Activated CD4-positive, alpha-beta T cell treated with anti-CD3 and anti-CD28 coated beads for 36 hours (primary cell): ENCODE measurements at regions not wholly inside any gene's neighbourhood (a gene's known extent, or its start where the extent isn't known, plus 50 kb on each side); places are given as distances from the start of the nearest gene placed in this dataset.

Experiments
- ATAC-seq: fragments of 200-7000 bp; cut with Tn5 transposase; one replicate; pipeline ENCODE4 v1.10.0; 2021; ENCODE audit warnings: mild to moderate bottlenecking, moderate library complexity
- CTCF ChIA-PET: fragments of 350-600 bp; sonication (Branson Sonifier 250); formaldehyde crosslinking; loops from one replicate; lab custom pipeline; 2021; ENCODE audit warnings: antibody characterized with exemption; lab: Charles Lee
- POLR2A ChIA-PET: fragments of 350-600 bp; sonication (Branson Sonifier 250); formaldehyde crosslinking; loops from one replicate; lab custom pipeline; 2021; ENCODE audit warnings: antibody characterized with exemption, inconsistent platforms; lab: Charles Lee
- DNase-seq: peaks from one replicate; pipeline ENCODE4 v3.0.0-alpha.2; 2020
- H3K27ac Mint-ChIP-seq: one replicate; pipeline ENCODE4 v1.8.0; 2021; ENCODE audit warnings: mixed read lengths
- H3K27me3 Mint-ChIP-seq: one replicate; pipeline ENCODE4 v1.8.0; 2021; ENCODE audit warnings: mixed read lengths
- H3K36me3 Mint-ChIP-seq: one replicate; pipeline ENCODE4 v1.8.0; 2021; ENCODE audit warnings: low read depth, mixed read lengths
- H3K4me1 Mint-ChIP-seq: one replicate; pipeline ENCODE4 v1.8.0; 2021; ENCODE audit warnings: mixed read lengths
- H3K4me3 Mint-ChIP-seq: one replicate; pipeline ENCODE4 v1.8.0; 2021; ENCODE audit warnings: mild to moderate bottlenecking, moderate library complexity, mixed read lengths
- H3K9me3 Mint-ChIP-seq: one replicate; pipeline ENCODE4 v1.8.0; 2021; ENCODE audit warnings: low read depth, mixed read lengths
- intact Hi-C, 2 experiments: fragments of 100-400 bp; cut with DNase I in 1 of 2; cut with micrococcal nuclease in 1 of 2; formaldehyde crosslinking; loops; one replicate each; pipeline versions ENCODE4 v1.14.2 to v1.15.1; 2022 to 2024; cut with DNase I, micrococcal nuclease

GRCh38 chr4:106502106-106502699 lies 133.6 kb upstream of the GIMD1 start:
- Mint-ChIP-seq H3K27me3 (peaks cover 23% of the 10 kb centered on the region), H3K4me1 (no peaks in the 10 kb centered on the region), H3K36me3 (no peaks in the 10 kb centered on the region), H3K9me3 (no peaks in the 10 kb centered on the region), H3K4me3 (no peak overlapping the region), H3K27ac (no peak overlapping the region)
- ATAC-seq (peak; percentile 58), DNase-seq (peak; percentile 70)
- ChIA-PET CTCF (interaction anchor here (1.5 to 3.3 kb wide), 2 partner anchors 132 to 235 kb away, joined by 8 to 20 read pairs; no protein-coding TSS in a partner anchor), POLR2A (no interaction called here)
- intact Hi-C loops = loop anchor here (1.0 to 5.0 kb wide), 3 partner anchors 133 to 236 kb away; no protein-coding TSS in a partner anchor

- Mint-ChIP-seq H3K27me3 (peaks cover 12% of the 10 kb centered on the region), H3K4me3 (no peak overlapping the region), H3K4me1 (no peaks in the 10 kb centered on the region), H3K36me3 (no peaks in the 10 kb centered on the region), H3K9me3 (peaks cover 2% of the 10 kb centered on the region), H3K27ac (no peak overlapping the region)
- POLR2A ChIA-PET = no interaction called here
- no peak for DNase-seq
- intact Hi-C loops = no loop called here
- CTCF ChIA-PET = no interaction called here
- no peak for ATAC-seq
Observed at GRCh38 chr4:106497271-106497670, 128.7 kb upstream of the GIMD1 start.

- DNase-seq (no peak), ATAC-seq (no peak)
- no peak overlapping the region for H3K27ac Mint-ChIP-seq
- ChIA-PET POLR2A (no interaction called here), CTCF (interaction anchor here (0.7 kb wide), 1 partner anchor 79 kb away, joined by 3 read pairs; no protein-coding TSS in a partner anchor)
- no peaks in the 10 kb centered on the region for H3K4me1 Mint-ChIP-seq
- no peak overlapping the region for H3K4me3 Mint-ChIP-seq
- intact Hi-C loops = no loop called here
- peaks cover 5% of the 10 kb centered on the region for H3K27me3 Mint-ChIP-seq
- peaks cover 2% of the 10 kb centered on the region for H3K9me3 Mint-ChIP-seq
- H3K36me3 Mint-ChIP-seq = no peaks in the 10 kb centered on the region
Observed at GRCh38 chr4:106496061-106496460, 127.5 kb upstream of the GIMD1 start.

- Mint-ChIP-seq H3K4me3 (no peak overlapping the region), H3K27ac (no peak overlapping the region), H3K4me1 (no peaks in the 10 kb centered on the region), H3K27me3 (peaks cover 5% of the 10 kb centered on the region), H3K36me3 (no peaks in the 10 kb centered on the region), H3K9me3 (peaks cover 2% of the 10 kb centered on the region)
- DNase-seq (no peak), ATAC-seq (no peak)
- intact Hi-C loops = no loop called here
- POLR2A ChIA-PET = no interaction called here
- CTCF ChIA-PET = interaction anchor here (0.7 kb wide), 1 partner anchor 78 kb away, joined by 3 read pairs; no protein-coding TSS in a partner anchor
Observed at GRCh38 chr4:106495476-106495875, 126.9 kb upstream of the GIMD1 start.

- CTCF ChIA-PET = no interaction called here
- H3K36me3 Mint-ChIP-seq = no peaks in the 10 kb centered on the region
Observed at GRCh38 chr4:106494066-106494465, 125.5 kb upstream of the GIMD1 start.

GRCh38 chr4:106493086-106493485 lies 124.5 kb upstream of the GIMD1 start:
- ATAC-seq = no peak
- Mint-ChIP-seq H3K27ac (no peak overlapping the region), H3K4me1 (no peaks in the 10 kb centered on the region), H3K4me3 (no peak overlapping the region), H3K27me3 (no peaks in the 10 kb centered on the region), H3K36me3 (no peaks in the 10 kb centered on the region), H3K9me3 (peaks cover 2% of the 10 kb centered on the region)
- no peak for DNase-seq
- intact Hi-C loops = no loop called here
- CTCF ChIA-PET = no interaction called here
- POLR2A ChIA-PET = no interaction called here

More at GRCh38 chr4:106494066-106494465, 125.5 kb upstream of the GIMD1 start:
- Mint-ChIP-seq H3K4me3 (no peak overlapping the region), H3K9me3 (peaks cover 2% of the 10 kb centered on the region), H3K27me3 (peaks cover 3% of the 10 kb centered on the region), H3K4me1 (no peaks in the 10 kb centered on the region), H3K27ac (no peak overlapping the region)
- intact Hi-C loops = no loop called here
- POLR2A ChIA-PET = no interaction called here
- ATAC-seq (no peak), DNase-seq (no peak)

- Mint-ChIP-seq H3K4me1 (no peaks in the 10 kb centered on the region), H3K27me3 (peaks cover 6% of the 10 kb centered on the region), H3K9me3 (no peaks in the 10 kb centered on the region), H3K4me3 (no peak overlapping the region), H3K36me3 (no peaks in the 10 kb centered on the region), H3K27ac (no peak overlapping the region)
- DNase-seq = no peak
- no peak for ATAC-seq
- CTCF ChIA-PET = interaction anchor here (0.6 kb wide), 1 partner anchor 14 kb away, joined by 3 read pairs; no protein-coding TSS in a partner anchor
- POLR2A ChIA-PET = no interaction called here
- intact Hi-C loops = no loop called here
Observed at GRCh38 chr4:106486533-106486932, 118.0 kb upstream of the GIMD1 start.

- no peak for ATAC-seq
- Mint-ChIP-seq H3K4me1 (no peaks in the 10 kb centered on the region), H3K4me3 (no peak overlapping the region), H3K36me3 (no peaks in the 10 kb centered on the region), H3K27me3 (peaks cover 5% of the 10 kb centered on the region), H3K27ac (no peak overlapping the region), H3K9me3 (no peaks in the 10 kb centered on the region)
- ChIA-PET CTCF (no interaction called here), POLR2A (no interaction called here)
- intact Hi-C loops = no loop called here
- DNase-seq = no peak
Observed at GRCh38 chr4:106481801-106482200, 113.2 kb upstream of the GIMD1 start.

- DNase-seq = no peak
- no peak for ATAC-seq
- Mint-ChIP-seq H3K4me3 (no peak overlapping the region), H3K4me1 (no peaks in the 10 kb centered on the region), H3K27ac (no peak overlapping the region), H3K27me3 (no peaks in the 10 kb centered on the region), H3K9me3 (no peaks in the 10 kb centered on the region), H3K36me3 (no peaks in the 10 kb centered on the region)
- intact Hi-C loops = no loop called here
- ChIA-PET POLR2A (no interaction called here), CTCF (no interaction called here)
Observed at GRCh38 chr4:106478152-106478551, 109.6 kb upstream of the GIMD1 start.

- H3K4me1 Mint-ChIP-seq = no peaks in the 10 kb centered on the region
- peaks cover 4% of the 10 kb centered on the region for H3K27me3 Mint-ChIP-seq
- no peaks in the 10 kb centered on the region for H3K36me3 Mint-ChIP-seq
- DNase-seq = no peak
- intact Hi-C loops = no loop called here
- H3K27ac Mint-ChIP-seq = no peak overlapping the region
- no peaks in the 10 kb centered on the region for H3K9me3 Mint-ChIP-seq
- ChIA-PET POLR2A (no interaction called here), CTCF (no interaction called here)
- ATAC-seq = no peak
- no peak overlapping the region for H3K4me3 Mint-ChIP-seq
Observed at GRCh38 chr4:106476741-106477140, 108.2 kb upstream of the GIMD1 start.

- intact Hi-C loops = no loop called here
- POLR2A ChIA-PET = no interaction called here
- ATAC-seq = peak; percentile 42
- H3K4me1 Mint-ChIP-seq = no peaks in the 10 kb centered on the region
- H3K27me3 Mint-ChIP-seq = peaks cover 4% of the 10 kb centered on the region
- peak; percentile 9 for DNase-seq
- no peak overlapping the region for H3K4me3 Mint-ChIP-seq
- no peaks in the 10 kb centered on the region for H3K9me3 Mint-ChIP-seq
- CTCF ChIA-PET = interaction anchor here (0.7 kb wide), 1 partner anchor 1920 kb away, joined by 3 read pairs; no protein-coding TSS in a partner anchor
- no peaks in the 10 kb centered on the region for H3K36me3 Mint-ChIP-seq
- H3K27ac Mint-ChIP-seq = no peak overlapping the region
Observed at GRCh38 chr4:106473515-106473914, 104.9 kb upstream of the GIMD1 start.

GRCh38 chr4:106471151-106471550 lies 102.6 kb upstream of the GIMD1 start:
- DNase-seq = no peak
- Mint-ChIP-seq H3K36me3 (no peaks in the 10 kb centered on the region), H3K4me1 (no peaks in the 10 kb centered on the region), H3K27me3 (peaks cover 4% of the 10 kb centered on the region), H3K27ac (no peak overlapping the region), H3K4me3 (no peak overlapping the region), H3K9me3 (no peaks in the 10 kb centered on the region)
- CTCF ChIA-PET = no interaction called here
- POLR2A ChIA-PET = no interaction called here
- no peak for ATAC-seq
- intact Hi-C loops = no loop called here
